ENCODE measurements at regions not wholly inside any gene's neighbourhood (a gene's known extent, or its start where the extent isn't known, plus 50 kb on each side); places are given as distances from the start of the nearest gene placed in this dataset.

- no peak overlapping the region for H3K4me3 ChIP-seq (ENCODE audit: low read depth in 1 of 2, low read length in 2 of 2)
- peaks cover 0 to 11% of the 10 kb centered on the region in 2 donors for H3K9me3 ChIP-seq (ENCODE audit: control insufficient read depth in 1 of 2, low read length in 2 of 2)
- H3K27ac ChIP-seq (ENCODE audit: low read length): no peak overlapping the region
- H3K27me3 ChIP-seq (ENCODE audit: low read depth, low read length): no peaks in the 10 kb centered on the region
- no peaks in the 10 kb centered on the region for H3K4me1 ChIP-seq (ENCODE audit: control insufficient read depth in 1 of 2, insufficient read depth in 2 of 2, low read length in 2 of 2)
- H3K36me3 ChIP-seq (ENCODE audit: control insufficient read depth in 1 of 2, insufficient read depth in 2 of 2, low read length in 2 of 2): no peaks in the 10 kb centered on the region
Observed at GRCh38 chr14:98792171-98792570, 479.8 kb downstream of the BCL11B start.

GRCh38 chr14:98798099-98798498 is 473.9 kb downstream of the BCL11B start:
- Histone ChIP-seq H3K9me3 (ENCODE audit: control insufficient read depth in 1 of 2, low read length in 2 of 2) (peaks cover 0 to 10% of the 10 kb centered on the region in 2 donors), H3K27me3 (ENCODE audit: low read depth, low read length) (no peaks in the 10 kb centered on the region), H3K4me3 (ENCODE audit: low read depth in 1 of 2, low read length in 2 of 2) (no peak overlapping the region), H3K4me1 (ENCODE audit: control insufficient read depth in 1 of 2, insufficient read depth in 2 of 2, low read length in 2 of 2) (peaks cover 3 to 5% of the 10 kb centered on the region in 2 donors), H3K36me3 (ENCODE audit: control insufficient read depth in 1 of 2, insufficient read depth in 2 of 2, low read length in 2 of 2) (no peaks in the 10 kb centered on the region), H3K27ac (ENCODE audit: low read length) (no peak overlapping the region)

GRCh38 chr14:98799891-98800290 is 472.1 kb downstream of the BCL11B start:
- H3K4me1 ChIP-seq (ENCODE audit: control insufficient read depth in 1 of 2, insufficient read depth in 2 of 2, low read length in 2 of 2): peaks cover 3 to 5% of the 10 kb centered on the region in 2 donors
- H3K27ac ChIP-seq (ENCODE audit: low read length): no peak overlapping the region
- H3K27me3 ChIP-seq (ENCODE audit: low read depth, low read length): no peaks in the 10 kb centered on the region
- no peaks in the 10 kb centered on the region for H3K36me3 ChIP-seq (ENCODE audit: control insufficient read depth in 1 of 2, insufficient read depth in 2 of 2, low read length in 2 of 2)
- no peaks in the 10 kb centered on the region for H3K9me3 ChIP-seq (ENCODE audit: control insufficient read depth in 1 of 2, low read length in 2 of 2)
- no peak overlapping the region for H3K4me3 ChIP-seq (ENCODE audit: low read depth in 1 of 2, low read length in 2 of 2)

GRCh38 chr14:98802044-98802443 is 470.0 kb downstream of the BCL11B start:
- Histone ChIP-seq H3K27me3 (ENCODE audit: low read depth, low read length) (no peaks in the 10 kb centered on the region), H3K36me3 (ENCODE audit: control insufficient read depth in 1 of 2, insufficient read depth in 2 of 2, low read length in 2 of 2) (no peaks in the 10 kb centered on the region), H3K9me3 (ENCODE audit: control insufficient read depth in 1 of 2, low read length in 2 of 2) (no peaks in the 10 kb centered on the region), H3K4me3 (ENCODE audit: low read depth in 1 of 2, low read length in 2 of 2) (no peak overlapping the region), H3K4me1 (ENCODE audit: control insufficient read depth in 1 of 2, insufficient read depth in 2 of 2, low read length in 2 of 2) (peaks cover 3 to 5% of the 10 kb centered on the region in 2 donors), H3K27ac (ENCODE audit: low read length) (no peak overlapping the region)

- H3K4me1 ChIP-seq (ENCODE audit: control insufficient read depth in 1 of 2, insufficient read depth in 2 of 2, low read length in 2 of 2): peaks cover 3 to 5% of the 10 kb centered on the region in 2 donors
- H3K27ac ChIP-seq (ENCODE audit: low read length): no peak overlapping the region
- H3K9me3 ChIP-seq (ENCODE audit: control insufficient read depth in 1 of 2, low read length in 2 of 2): no peaks in the 10 kb centered on the region
- no peak overlapping the region for H3K4me3 ChIP-seq (ENCODE audit: low read depth in 1 of 2, low read length in 2 of 2)
- no peaks in the 10 kb centered on the region for H3K36me3 ChIP-seq (ENCODE audit: control insufficient read depth in 1 of 2, insufficient read depth in 2 of 2, low read length in 2 of 2)
- no peaks in the 10 kb centered on the region for H3K27me3 ChIP-seq (ENCODE audit: low read depth, low read length)
Observed at GRCh38 chr14:98803196-98803595, 468.8 kb downstream of the BCL11B start.

GRCh38 chr14:98808494-98809407 is 463.2 kb downstream of the BCL11B start:
- Histone ChIP-seq H3K4me3 (ENCODE audit: low read depth in 1 of 2, low read length in 2 of 2) (no peak overlapping the region), H3K4me1 (ENCODE audit: control insufficient read depth in 1 of 2, insufficient read depth in 2 of 2, low read length in 2 of 2) (no peaks in the 10 kb centered on the region), H3K27me3 (ENCODE audit: low read depth, low read length) (no peaks in the 10 kb centered on the region), H3K27ac (ENCODE audit: low read length) (no peak overlapping the region), H3K9me3 (ENCODE audit: control insufficient read depth in 1 of 2, low read length in 2 of 2) (no peaks in the 10 kb centered on the region), H3K36me3 (ENCODE audit: control insufficient read depth in 1 of 2, insufficient read depth in 2 of 2, low read length in 2 of 2) (no peaks in the 10 kb centered on the region)

- Histone ChIP-seq H3K27ac (ENCODE audit: low read length) (no peak overlapping the region), H3K4me1 (ENCODE audit: control insufficient read depth in 1 of 2, insufficient read depth in 2 of 2, low read length in 2 of 2) (no peaks in the 10 kb centered on the region), H3K9me3 (ENCODE audit: control insufficient read depth in 1 of 2, low read length in 2 of 2) (no peaks in the 10 kb centered on the region), H3K27me3 (ENCODE audit: low read depth, low read length) (no peaks in the 10 kb centered on the region), H3K4me3 (ENCODE audit: low read depth in 1 of 2, low read length in 2 of 2) (no peak overlapping the region), H3K36me3 (ENCODE audit: control insufficient read depth in 1 of 2, insufficient read depth in 2 of 2, low read length in 2 of 2) (no peaks in the 10 kb centered on the region)
Observed at GRCh38 chr14:98816195-98816594, 455.8 kb downstream of the BCL11B start.

- Histone ChIP-seq H3K36me3 (ENCODE audit: control insufficient read depth in 1 of 2, insufficient read depth in 2 of 2, low read length in 2 of 2) (no peaks in the 10 kb centered on the region), H3K27me3 (ENCODE audit: low read depth, low read length) (no peaks in the 10 kb centered on the region), H3K27ac (ENCODE audit: low read length) (no peak overlapping the region), H3K4me1 (ENCODE audit: control insufficient read depth in 1 of 2, insufficient read depth in 2 of 2, low read length in 2 of 2) (no peaks in the 10 kb centered on the region), H3K4me3 (ENCODE audit: low read depth in 1 of 2, low read length in 2 of 2) (no peak overlapping the region), H3K9me3 (ENCODE audit: control insufficient read depth in 1 of 2, low read length in 2 of 2) (no peaks in the 10 kb centered on the region)
Observed at GRCh38 chr14:98816720-98817119, 455.3 kb downstream of the BCL11B start.

- Histone ChIP-seq H3K4me1 (ENCODE audit: control insufficient read depth in 1 of 2, insufficient read depth in 2 of 2, low read length in 2 of 2) (no peaks in the 10 kb centered on the region), H3K4me3 (ENCODE audit: low read depth in 1 of 2, low read length in 2 of 2) (no peak overlapping the region), H3K9me3 (ENCODE audit: control insufficient read depth in 1 of 2, low read length in 2 of 2) (no peaks in the 10 kb centered on the region), H3K36me3 (ENCODE audit: control insufficient read depth in 1 of 2, insufficient read depth in 2 of 2, low read length in 2 of 2) (no peaks in the 10 kb centered on the region), H3K27me3 (ENCODE audit: low read depth, low read length) (no peaks in the 10 kb centered on the region), H3K27ac (ENCODE audit: low read length) (no peak overlapping the region)
Observed at GRCh38 chr14:98819132-98819866, 452.7 kb downstream of the BCL11B start.

GRCh38 chr14:98819867-98820206 is 452.2 kb downstream of the BCL11B start:
- no peaks in the 10 kb centered on the region for H3K36me3 ChIP-seq (ENCODE audit: control insufficient read depth in 1 of 2, insufficient read depth in 2 of 2, low read length in 2 of 2)
- H3K9me3 ChIP-seq (ENCODE audit: control insufficient read depth in 1 of 2, low read length in 2 of 2): no peaks in the 10 kb centered on the region
- H3K27me3 ChIP-seq (ENCODE audit: low read depth, low read length): no peaks in the 10 kb centered on the region
- no peaks in the 10 kb centered on the region for H3K4me1 ChIP-seq (ENCODE audit: control insufficient read depth in 1 of 2, insufficient read depth in 2 of 2, low read length in 2 of 2)
- H3K4me3 ChIP-seq (ENCODE audit: low read depth in 1 of 2, low read length in 2 of 2): no peak overlapping the region
- no peak overlapping the region for H3K27ac ChIP-seq (ENCODE audit: low read length)

- Histone ChIP-seq H3K27me3 (ENCODE audit: low read depth, low read length) (no peaks in the 10 kb centered on the region), H3K4me3 (ENCODE audit: low read depth in 1 of 2, low read length in 2 of 2) (no peak overlapping the region), H3K27ac (ENCODE audit: low read length) (no peak overlapping the region), H3K36me3 (ENCODE audit: control insufficient read depth in 1 of 2, insufficient read depth in 2 of 2, low read length in 2 of 2) (no peaks in the 10 kb centered on the region), H3K4me1 (ENCODE audit: control insufficient read depth in 1 of 2, insufficient read depth in 2 of 2, low read length in 2 of 2) (no peaks in the 10 kb centered on the region), H3K9me3 (ENCODE audit: control insufficient read depth in 1 of 2, low read length in 2 of 2) (no peaks in the 10 kb centered on the region)
Observed at GRCh38 chr14:98822917-98823316, 449.1 kb downstream of the BCL11B start.

Data from muscle layer of duodenum (tissue), 2 donors.